ENCODE measurements at regions not wholly inside any gene's neighbourhood (a gene's known extent, or its start where the extent isn't known, plus 50 kb on each side); places are given as distances from the start of the nearest gene placed in this dataset.
"Not testable (repeated sequence)": the region's sequence is repeated elsewhere in the genome, so short reads cannot be mapped to it uniquely, and the experiment has no call there.

GRCh38 chr10:27388761-27389399, 115.2 kb upstream of the RAB18 start:
- DNase-seq, result no peak

DNA sequence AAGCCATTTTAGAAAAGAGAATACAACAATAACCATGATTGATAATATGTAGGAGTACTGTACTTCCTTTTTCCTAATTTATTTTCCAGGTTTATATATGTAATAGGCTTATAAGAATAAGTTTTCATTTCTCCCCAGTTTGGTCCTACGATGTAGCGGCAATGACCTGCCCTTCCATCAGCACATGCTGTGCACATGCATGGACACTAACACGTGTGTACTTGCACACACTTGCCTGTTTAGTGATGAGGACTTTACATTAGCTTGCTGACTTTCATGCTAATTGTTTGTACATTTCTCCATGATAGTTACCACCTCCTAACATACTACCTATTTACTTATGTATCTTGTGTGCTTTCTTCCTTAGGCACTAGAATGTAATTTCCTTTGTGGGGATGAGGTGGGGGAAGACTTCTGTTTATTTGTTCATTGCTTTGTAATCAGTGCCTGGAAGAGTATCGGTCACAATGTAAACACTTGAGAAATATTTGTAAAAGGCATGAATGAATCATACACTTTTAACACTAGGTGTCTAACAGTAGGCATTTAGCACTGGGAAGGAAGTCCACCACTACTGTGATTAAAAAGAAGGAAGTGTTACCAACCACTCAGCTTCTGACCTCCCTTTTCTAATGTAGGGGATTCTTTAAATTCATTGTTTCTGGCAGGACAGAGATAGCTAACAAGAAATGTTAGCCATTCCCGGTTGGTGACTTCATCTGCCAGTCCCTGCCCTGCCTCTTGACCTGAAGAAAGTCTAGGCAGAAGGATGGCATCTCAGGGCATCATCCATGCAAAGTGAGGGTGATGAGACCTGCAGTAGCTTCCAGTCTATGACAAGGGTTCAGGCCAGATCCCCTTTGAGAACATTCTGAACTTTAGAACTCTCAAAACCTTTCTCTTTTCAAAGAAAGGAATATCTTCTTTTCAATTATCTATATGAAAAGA, 120.2 kb upstream of the RAB18 start:
- no peak for DNase-seq

DNA sequence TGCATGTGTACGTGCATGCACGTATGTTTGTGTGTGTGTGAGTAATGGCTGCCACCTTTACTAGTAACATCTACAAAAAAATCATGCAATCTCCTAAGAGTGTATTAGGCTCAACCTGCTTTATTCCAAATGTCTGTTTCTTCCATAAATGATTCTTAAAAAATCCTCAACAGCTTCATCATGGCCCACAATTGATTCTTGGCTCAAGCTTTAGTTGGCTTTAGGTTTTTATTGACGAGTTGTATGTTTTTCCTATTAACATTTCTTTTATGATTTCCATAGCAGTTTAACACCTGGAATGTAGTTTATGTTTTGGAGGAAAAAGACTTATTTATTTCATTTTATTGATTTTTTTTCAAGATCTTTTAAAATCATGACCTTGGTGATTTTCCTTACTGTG, 121.9 kb upstream of the RAB18 start:
- no peak for DNase-seq

GRCh38 chr10:27380929-27381358, 123.2 kb upstream of the RAB18 start:
- DNase-seq, result no peak

DNA sequence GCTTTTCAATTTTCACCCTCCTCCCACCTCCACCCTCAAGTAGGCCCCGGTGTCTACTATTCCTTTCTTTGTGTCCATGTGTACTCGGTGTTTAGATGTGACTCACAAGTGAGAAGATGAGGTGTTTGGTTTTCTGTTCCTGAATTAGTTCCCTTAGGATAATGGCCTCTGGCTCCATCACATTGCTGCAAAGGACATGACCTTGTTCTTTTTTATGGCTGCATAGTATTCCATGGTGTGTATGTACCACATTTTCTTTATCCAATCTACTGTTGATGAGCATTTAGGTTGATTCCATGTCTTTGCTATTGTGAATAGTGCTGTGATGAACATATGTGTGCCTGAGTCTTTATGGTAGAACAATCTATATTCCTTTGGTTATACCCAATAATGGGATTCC, 125.1 kb upstream of the RAB18 start:
- not testable (repeated sequence) for DNase-seq

DNA sequence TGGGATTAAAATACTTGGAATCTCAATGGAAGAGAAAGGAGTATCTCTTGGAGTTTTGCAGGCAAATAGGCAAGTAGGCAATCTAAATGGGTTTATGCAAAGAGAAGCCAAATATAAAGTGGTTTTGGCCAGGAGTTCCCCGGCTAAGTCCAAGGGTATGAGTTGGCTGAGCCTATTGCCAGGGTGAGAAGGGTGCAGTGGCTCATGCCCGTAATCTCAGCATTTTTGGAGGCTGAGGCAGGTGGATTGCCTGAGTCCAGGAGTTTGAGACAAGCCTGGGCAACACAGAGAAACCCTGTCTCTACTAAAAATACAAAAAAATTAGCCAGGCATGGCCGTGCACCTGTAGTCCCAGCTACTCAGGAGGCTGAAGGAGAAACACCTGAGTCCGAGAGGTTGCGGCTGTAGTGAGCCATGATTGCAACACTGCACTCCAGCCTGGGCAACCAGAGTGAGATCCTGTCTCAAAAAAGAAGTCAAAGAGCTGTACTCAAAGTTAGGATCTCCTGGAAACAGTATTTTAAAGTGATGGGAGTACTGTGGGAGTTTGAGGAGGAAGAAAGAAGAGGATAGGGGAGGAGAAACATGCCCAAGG, 130.4 kb upstream of the RAB18 start:
- no peak for DNase-seq

GRCh38 chr10:27372095-27372494, 131.5 kb upstream of the ACBD5 start:
- no peak for DNase-seq

- DNase-seq, result not testable (repeated sequence)
Observed at GRCh38 chr10:27371375-27371774, 130.8 kb upstream of the ACBD5 start.

- no peak for DNase-seq
Observed at GRCh38 chr10:27369880-27370279, 129.3 kb upstream of the ACBD5 start.

- no peak for DNase-seq
Observed at GRCh38 chr10:27368706-27369105, 128.1 kb upstream of the ACBD5 start.

- no peak for DNase-seq
Observed at GRCh38 chr10:27366769-27367168, 126.2 kb upstream of the ACBD5 start.

DNA sequence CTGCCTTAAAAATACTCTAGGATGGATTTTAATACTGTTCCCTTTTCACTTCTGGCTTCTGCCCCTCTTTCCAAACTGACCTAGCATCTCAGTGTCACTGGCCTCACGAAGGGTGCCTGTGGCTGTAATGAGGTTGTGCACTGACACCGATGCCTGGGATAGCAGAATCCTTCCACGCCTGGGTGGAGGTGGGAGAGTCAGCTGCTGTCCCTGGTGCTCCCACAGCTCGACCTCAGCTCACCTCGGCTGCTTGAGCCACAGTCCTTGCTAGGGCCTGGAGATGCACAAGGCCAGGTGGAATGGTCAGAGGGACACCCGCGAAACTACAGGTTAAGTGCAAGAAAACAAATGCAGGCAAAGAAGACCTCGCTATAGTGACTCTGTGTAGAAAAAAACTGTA, 123.4 kb upstream of the ACBD5 start:
- DNase-seq, result no peak

DNA sequence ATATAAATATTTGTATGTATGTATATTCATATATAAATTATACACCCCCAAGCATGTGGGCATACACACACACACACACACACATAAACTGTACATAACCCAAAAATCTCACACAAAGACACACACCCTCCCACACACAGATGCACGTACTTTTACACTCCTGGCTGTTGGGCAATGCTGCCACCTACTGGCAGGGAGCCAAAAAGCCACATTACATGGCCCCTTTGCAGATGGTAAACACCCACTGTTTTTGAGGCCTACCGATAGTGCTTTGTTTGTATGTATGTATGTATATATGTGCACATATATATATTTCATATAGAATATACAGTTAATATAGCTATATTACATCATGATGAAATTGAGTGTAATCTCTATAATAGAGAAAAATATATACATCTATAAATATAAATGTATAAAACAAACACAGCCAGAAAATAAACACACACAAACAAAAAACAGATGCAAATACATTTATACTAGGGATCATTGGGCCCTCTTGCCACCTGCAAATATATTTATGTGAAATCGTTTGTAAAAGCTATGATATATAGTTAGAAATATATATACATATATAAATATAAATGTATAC, 120.1 kb upstream of the ACBD5 start:
- peak; percentile 83 to 87 for DNase-seq

- no peak for DNase-seq
Observed at GRCh38 chr10:27359792-27360355, 119.3 kb upstream of the ACBD5 start.

GRCh38 chr10:27356738-27357137, 116.1 kb upstream of the ACBD5 start:
- DNase-seq, result no peak

GRCh38 chr10:27355918-27356573, 115.4 kb upstream of the ACBD5 start:
- no peak for DNase-seq

- DNase-seq, result not testable (repeated sequence)
Observed at GRCh38 chr10:27354643-27355270, 114.2 kb upstream of the ACBD5 start.

DNA sequence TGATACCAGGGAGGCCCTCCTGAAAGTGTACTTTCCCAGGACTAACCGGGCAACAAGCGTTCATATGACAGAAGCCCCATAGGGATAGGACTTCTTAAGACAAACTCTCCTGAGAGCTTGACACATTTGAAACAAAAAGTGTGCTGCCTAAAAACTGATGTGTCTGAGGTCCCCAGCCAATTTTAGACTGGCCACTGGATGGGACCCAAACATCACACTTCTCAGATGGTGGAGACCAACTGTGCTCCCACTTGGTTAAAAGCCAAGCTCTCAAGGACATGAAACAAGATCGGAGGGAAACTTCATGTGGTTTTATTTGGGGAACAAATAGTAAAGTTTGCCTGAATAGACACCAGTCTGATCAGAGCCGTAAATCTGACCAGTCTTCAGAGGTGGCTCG, 113.5 kb upstream of the ACBD5 start:
- DNase-seq, result not testable (repeated sequence)

- DNase-seq, result no peak
Observed at GRCh38 chr10:27349987-27350386, 109.4 kb upstream of the ACBD5 start.

- DNase-seq, result not testable (repeated sequence)
Observed at GRCh38 chr10:27347827-27348207, 107.2 kb upstream of the ACBD5 start.

GRCh38 chr10:27345455-27345920, 104.9 kb upstream of the ACBD5 start:
- no peak for DNase-seq

All from activated CD4-positive, alpha-beta T cell treated with anti-CD3 and anti-CD28 coated beads, Interleukin-2, amount 50 U/mL, for 48 hours (primary cell).